HCT116 (cell line): ENCODE measurements at regions not wholly inside any gene's neighbourhood (a gene's known extent, or its start where the extent isn't known, plus 50 kb on each side); places are given as distances from the start of the nearest gene placed in this dataset.

Source experiments
- ATAC-seq: fragments of 200-7000 bp; cut with Tn5 transposase; 2 replicates; pipeline ENCODE4 v1.9.1; 2020; ENCODE audit warnings: mild to moderate bottlenecking, moderate library complexity
- BruUV-seq: library from RNA; stranded (reverse); fragments of 400-500 nt; replicated peaks from 2 replicates; lab custom pipeline; 2021; lab: Mats Ljungman, UMichigan
- CTCF ChIA-PET: fragments of 300-600 bp; sonication (Branson Sonifier 250); formaldehyde crosslinking; loops from one replicate; lab custom pipeline; 2021; ENCODE audit warnings: antibody characterized with exemption; lab: Charles Lee
- POLR2A ChIA-PET: fragments of 300-600, 350-600 bp; sonication (Branson Sonifier 250); formaldehyde crosslinking; loops from one replicate; lab custom pipeline; 2021; ENCODE audit warnings: antibody characterized with exemption; lab: Charles Lee
- RAD21 ChIA-PET, 2 experiments: fragments of 300-600 bp; sonication (Branson Sonifier 250); formaldehyde crosslinking; loops; one replicate each; lab custom pipeline; 2023; ENCODE audit warnings: low total read pairs in 2 of 2; ENCODE audit not compliant: uncharacterized antibody in 2 of 2, unreplicated experiment in 2 of 2, low non-redundant PET in 1 of 2; lab: Charles Lee
- DNase-seq: peaks from one replicate; pipeline ENCODE4 v3.0.0-alpha.2; 2010; ENCODE audit warnings: low read depth, low spot score
- H2AFZ ChIP-seq: fragments of 200-600 bp; shearing (Covaris generic), sonication (generic); 2 replicates; pipeline ENCODE4 v1.6.1; 2017; ENCODE audit warnings: low read depth, mixed run types, mixed read lengths, antibody characterized with exemption, low read length; ENCODE audit not compliant: poor library complexity, severe bottlenecking
- H3K27ac ChIP-seq: 2 replicates; pipeline ENCODE4 v1.5.1; 2012; ENCODE audit warnings: low read depth, low read length
- H3K27me3 ChIP-seq: fragments of 200-600 bp; sonication (generic); 2 replicates; pipeline ENCODE4 v1.6.1; 2016; ENCODE audit warnings: mixed run types, low read length, mixed read lengths; ENCODE audit not compliant: insufficient read depth
- H3K36me3 ChIP-seq, 2 experiments: fragments of 200-500 bp in 1 of 2; fragments of 200-600 bp in 1 of 2; sonication (Bioruptor generic) in 1 of 2; sonication (generic) in 1 of 2; 2 replicates each; pipeline versions ENCODE4 v1.5.1 to v1.6.1; 2014 to 2016; ENCODE audit warnings: low read length in 2 of 2, inconsistent platforms in 1 of 2, mixed read lengths in 1 of 2, mixed run types in 1 of 2; ENCODE audit not compliant: insufficient read depth in 2 of 2, control insufficient read depth in 1 of 2
- H3K4me1 ChIP-seq, 2 experiments: fragments of 200-600 bp in 1 of 2; sonication (generic) in 1 of 2; 2 replicates each; pipeline versions ENCODE4 v1.5.1 to v1.6.1; 2012 to 2017; ENCODE audit warnings: low read length in 2 of 2, inconsistent platforms in 1 of 2, mild to moderate bottlenecking in 1 of 2, mixed read lengths in 1 of 2, mixed run types in 1 of 2, moderate library complexity in 1 of 2; ENCODE audit not compliant: insufficient read depth in 2 of 2, control insufficient read depth in 1 of 2
- H3K4me2 ChIP-seq: fragments of 200-600 bp; sonication (generic); 2 replicates; pipeline ENCODE4 v1.6.1; 2017; ENCODE audit warnings: mixed run types, low read length, mixed read lengths
- H3K4me3 ChIP-seq, 2 experiments: fragments of 200-600 bp in 1 of 2; sonication (generic) in 1 of 2; replicated peaks in 1 of 2; 2 replicates each; pipeline ENCODE4 v1.5.1; 2011 to 2016; ENCODE audit warnings: low read length in 2 of 2, control low read depth in 1 of 2, low read depth in 1 of 2, mild to moderate bottlenecking in 1 of 2, mixed read lengths in 1 of 2, mixed run types in 1 of 2
- H3K79me2 ChIP-seq: fragments of 200-600 bp; sonication (generic); 2 replicates; pipeline ENCODE4 v1.6.1; 2017; ENCODE audit warnings: mild to moderate bottlenecking, mixed run types, low read length, moderate library complexity, mixed read lengths; ENCODE audit not compliant: insufficient read depth
- H3K9ac ChIP-seq: fragments of 200-600 bp; sonication (generic); 2 replicates; pipeline ENCODE4 v1.6.1; 2016; ENCODE audit warnings: low read length, mixed read lengths
- H3K9me2 ChIP-seq: fragments of 200-600 bp; sonication (generic), shearing (Covaris generic); 2 replicates; pipeline ENCODE4 v1.6.1; 2017; ENCODE audit warnings: mixed run types, mild to moderate bottlenecking, moderate library complexity; ENCODE audit not compliant: insufficient read depth
- H3K9me3 ChIP-seq, 2 experiments: fragments of 200-500 bp in 1 of 2; fragments of 200-600 bp in 1 of 2; sonication (Bioruptor generic) in 1 of 2; sonication (generic) in 1 of 2; 2 replicates each; pipeline ENCODE4 v1.6.1; 2014 to 2017; ENCODE audit warnings: low read length in 2 of 2, mixed read lengths in 2 of 2, inconsistent platforms in 1 of 2, low read depth in 1 of 2, mild to moderate bottlenecking in 1 of 2, mixed run types in 1 of 2, moderate library complexity in 1 of 2; ENCODE audit not compliant: control insufficient read depth in 1 of 2, insufficient read depth in 1 of 2
- H4K20me1 ChIP-seq: fragments of 200-600 bp; sonication (generic), shearing (Covaris generic); 2 replicates; pipeline ENCODE4 v1.6.1; 2017; ENCODE audit warnings: mixed run types, mild to moderate bottlenecking, moderate library complexity; ENCODE audit not compliant: insufficient read depth
- ATF3 ChIP-seq: IDR thresholded peaks from 2 replicates; pipeline ENCODE4 v1.6.1; 2012
- CBX3 ChIP-seq: IDR thresholded peaks from 2 replicates; pipeline ENCODE4 v1.6.1; 2012; ENCODE audit warnings: low read depth
- CEBPB ChIP-seq: IDR thresholded peaks from 2 replicates; pipeline ENCODE4 v1.6.1; 2012; ENCODE audit warnings: low read depth
- CTCF ChIP-seq, 3 experiments: fragments of 200-600 bp in 1 of 3; sonication (generic) in 1 of 3; IDR thresholded peaks in 2 of 3; conservative IDR thresholded peaks in 1 of 3; 2 replicates each; pipeline ENCODE4 v1.5.1; 2012 to 2017; ENCODE audit warnings: low read depth in 2 of 3, low read length in 2 of 3, antibody characterized with exemption in 1 of 3, borderline replicate concordance in 1 of 3, control low read depth in 1 of 3, mild to moderate bottlenecking in 1 of 3, mixed read lengths in 1 of 3, mixed run types in 1 of 3, moderate library complexity in 1 of 3; ENCODE audit not compliant: insufficient read depth in 1 of 3
- EGR1 ChIP-seq: IDR thresholded peaks from 2 replicates; pipeline ENCODE4 v1.6.1; 2012; ENCODE audit warnings: low read depth
- ELF1 ChIP-seq: IDR thresholded peaks from 2 replicates; pipeline ENCODE4 v1.6.1; 2012; ENCODE audit warnings: low read depth, borderline replicate concordance
- EZH2 ChIP-seq: fragments of 200-600 bp; sonication (generic); IDR thresholded peaks from 2 replicates; pipeline ENCODE4 v1.6.1; 2017; ENCODE audit warnings: antibody characterized with exemption, mixed run types
- EZH2phosphoT487 ChIP-seq: fragments of 200-600 bp; IDR thresholded peaks from 2 replicates; pipeline ENCODE4 v1.6.1; 2018; ENCODE audit warnings: antibody characterized with exemption, borderline replicate concordance
- FOSL1 ChIP-seq: IDR thresholded peaks from 2 replicates; pipeline ENCODE4 v1.6.1; 2012; ENCODE audit warnings: low read depth
- MAX ChIP-seq: IDR thresholded peaks from 2 replicates; pipeline ENCODE4 v1.6.1; 2012
- RAD21 ChIP-seq: IDR thresholded peaks from 2 replicates; pipeline ENCODE4 v1.6.1; 2012; ENCODE audit warnings: low read depth, mild to moderate bottlenecking
- REST ChIP-seq: IDR thresholded peaks from 2 replicates; pipeline ENCODE4 v1.6.1; 2012; ENCODE audit warnings: low read depth
- SP1 ChIP-seq: IDR thresholded peaks from 2 replicates; pipeline ENCODE4 v1.6.1; 2012; ENCODE audit warnings: low read depth
- TCF7L2 ChIP-seq: IDR thresholded peaks from 2 replicates; pipeline ENCODE4 v1.7.0; 2011; ENCODE audit warnings: borderline replicate concordance, inconsistent platforms; ENCODE audit not compliant: insufficient read depth, insufficient read length; ENCODE audit errors: extremely low read depth
- YY1 ChIP-seq: IDR thresholded peaks from 2 replicates; pipeline ENCODE4 v1.6.1; 2011; ENCODE audit warnings: low read length, low read depth, moderate library complexity, mild to moderate bottlenecking; ENCODE audit not compliant: insufficient replicate concordance; ENCODE audit errors: extremely low read depth
- ZBTB33 ChIP-seq: IDR thresholded peaks from 2 replicates; pipeline ENCODE4 v1.6.1; 2011; ENCODE audit warnings: mild to moderate bottlenecking, low read length, moderate library complexity; ENCODE audit not compliant: insufficient replicate concordance; ENCODE audit errors: extremely low read depth
- ZFX ChIP-seq: fragments of 450-650 bp; IDR thresholded peaks from 2 replicates; pipeline ENCODE4 v1.6.1; 2017
- ZNF274 ChIP-seq: fragments of 200-500 bp; sonication (Bioruptor generic); IDR thresholded peaks from 2 replicates; pipeline ENCODE4 v1.6.1; 2014; ENCODE audit warnings: mild to moderate bottlenecking, low read depth, low read length, inconsistent platforms
- intact Hi-C: fragments of 100-400 bp; cut with micrococcal nuclease; formaldehyde crosslinking; loops from 2 replicates; pipeline ENCODE4 v1.10.0; 2022

GRCh38 chr6:120992257-120992656, 342.0 kb downstream of the TBC1D32 start:
- CTCF ChIA-PET = no interaction called here
- intact Hi-C loops = no loop called here
- Histone ChIP-seq H2AFZ (no peak overlapping the region), H4K20me1 (no peaks in the 10 kb centered on the region), H3K4me2 (no peak overlapping the region), H3K4me1 (no peaks in the 10 kb centered on the region), H3K27ac (no peak overlapping the region), H3K36me3 (no peaks in the 10 kb centered on the region), H3K9me2 (no peaks in the 10 kb centered on the region), H3K79me2 (no peaks in the 10 kb centered on the region), H3K9ac (no peak overlapping the region), H3K4me3 (no peak overlapping the region), H3K27me3 (no peaks in the 10 kb centered on the region), H3K9me3 (no peaks in the 10 kb centered on the region)
- BruUV-seq = no TSS peak
- DNase-seq (no peak), ATAC-seq (no peak)
- RAD21 ChIA-PET = no interaction called here
- TF ChIP-seq ELF1 (no peak), ZNF274 (no peak), CBX3 (no peak), REST (no peak), RAD21 (no peak), EGR1 (no peak), FOSL1 (no peak), TCF7L2 (no peak), EZH2phosphoT487 (no peak), CEBPB (no peak), CTCF (IDR thresholded peaks at IDR 0.05 in 2 of 3, conservative IDR thresholded peaks at IDR 0.05 in 1 of 3; ENCODE audit: borderline replicate concordance in 1 of 3, insufficient read depth in 1 of 3, low read depth in 2 of 3, low read length in 2 of 3) (no peak), ZFX (no peak), SP1 (no peak), ATF3 (no peak), ZBTB33 (no peak), YY1 (no peak), MAX (no peak), EZH2 (no peak)
- POLR2A ChIA-PET = no interaction called here
